Mucosa of descending colon (tissue), 3 donors: ENCODE measurements at regions not wholly inside any gene's neighbourhood (a gene's known extent, or its start where the extent isn't known, plus 50 kb on each side); places are given as distances from the start of the nearest gene placed in this dataset.

Experiments
- ATAC-seq: fragments of 200-7000 bp; cut with Tn5 transposase; one replicate; pipeline ENCODE4 v1.9.1; 2020; ENCODE audit warnings: mild to moderate bottlenecking, moderate library complexity
- DNase-seq, 3 donors: peaks; one replicate each; pipeline ENCODE4 v3.0.0-alpha.2; 2020
- H3K36me3 ChIP-seq: fragments of 200-600 bp; one replicate; pipeline ENCODE4 v1.8.0; 2021; ENCODE audit warnings: low read depth, mild to moderate bottlenecking
- H3K4me1 ChIP-seq: fragments of 200-600 bp; one replicate; pipeline ENCODE4 v1.8.0; 2021; ENCODE audit warnings: low read depth, mild to moderate bottlenecking
- H3K4me3 ChIP-seq: fragments of 200-600 bp; one replicate; pipeline ENCODE4 v1.8.0; 2021; ENCODE audit warnings: mild to moderate bottlenecking
- H3K9me3 ChIP-seq: fragments of 200-600 bp; one replicate; pipeline ENCODE4 v1.8.0; 2021; ENCODE audit warnings: mild to moderate bottlenecking
- CTCF ChIP-seq: fragments of 200-600 bp; IDR thresholded peaks from one replicate; pipeline ENCODE4 v1.8.0; 2022; ENCODE audit warnings: antibody characterized with exemption, mild to moderate bottlenecking
- intact Hi-C, 2 donors: fragments of 100-400 bp; cut with DNase I in 1 of 2; cut with micrococcal nuclease in 1 of 2; formaldehyde crosslinking; loops; one replicate each; pipeline versions ENCODE4 v1.11.0 to v1.11.1; 2022; cut with DNase I, micrococcal nuclease
- donor health status: DM: no; HTN: no; CAD: no; lungs with moderate emphysema.
- donor health status: DM: no; HTN: no; CAD: no.
- donor health status: DM: no; HTN: yes; CAD: no.

- ATAC-seq: no peak
- no peak overlapping the region for H3K4me3 ChIP-seq
- no peaks in the 10 kb centered on the region for H3K4me1 ChIP-seq
- H3K9me3 ChIP-seq: peaks cover 10% of the 10 kb centered on the region
- intact Hi-C loops: no loop called here
- no peaks in the 10 kb centered on the region for H3K36me3 ChIP-seq
- TF ChIP-seq CTCF: no peak
- DNase-seq: no peak
Measured at GRCh38 chr10:47154762-47155161, 145.2 kb upstream of the GDF10 start.

- Histone ChIP-seq H3K9me3 (peaks cover 10% of the 10 kb centered on the region), H3K4me3 (no peak overlapping the region), H3K36me3 (no peaks in the 10 kb centered on the region), H3K4me1 (no peaks in the 10 kb centered on the region)
- no peak for TF ChIP-seq CTCF
- no peak for DNase-seq
- no peak for ATAC-seq
- intact Hi-C loops: no loop called here
Measured at GRCh38 chr10:47156873-47157272, 143.1 kb upstream of the GDF10 start.

DNA sequence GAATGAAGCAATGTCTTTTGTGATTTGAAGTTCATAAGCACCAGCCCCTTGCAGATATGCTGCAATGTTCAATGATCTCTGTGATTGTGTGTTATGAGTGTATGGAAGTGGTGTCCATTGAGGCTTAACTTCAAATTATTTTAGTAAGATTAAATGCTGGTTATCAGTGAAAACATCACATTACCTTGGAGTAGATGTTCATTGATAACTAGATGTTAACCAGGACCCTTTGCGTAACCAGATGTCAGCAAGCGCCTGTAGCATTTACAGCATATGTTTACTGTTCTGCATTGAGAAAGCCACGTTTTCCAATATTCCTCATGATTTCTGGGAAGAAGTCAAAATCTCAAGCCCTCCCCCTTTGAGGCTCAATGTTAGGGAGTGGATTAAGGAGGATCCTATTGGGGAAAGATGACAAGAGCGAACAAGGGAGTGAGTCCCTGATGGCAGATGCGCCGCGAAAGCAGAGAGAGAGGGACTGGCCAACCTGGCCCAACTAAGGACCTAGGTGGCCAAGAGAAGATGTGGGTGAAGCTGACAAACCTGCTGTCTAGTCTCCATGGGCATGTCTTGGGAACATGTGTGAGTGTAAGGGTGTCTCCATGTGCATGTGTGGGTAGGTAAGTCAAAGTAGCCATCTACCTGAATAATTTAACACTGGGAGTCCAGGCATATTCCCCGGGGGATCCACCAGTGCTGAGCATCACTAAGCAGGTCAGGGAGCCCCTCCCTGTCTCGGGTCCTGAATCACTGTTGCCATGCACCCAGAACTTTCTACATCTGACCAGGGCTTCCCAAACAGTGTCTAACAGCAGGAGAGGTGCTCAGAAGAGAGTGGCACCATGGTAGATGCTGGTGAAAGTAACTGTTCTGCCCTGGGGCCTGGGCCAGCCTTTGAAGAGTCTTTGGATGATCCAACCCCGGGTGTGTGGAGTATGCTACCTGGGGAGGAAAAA lies 141.6 kb upstream of the GDF10 start:
- Histone ChIP-seq H3K4me1 (no peaks in the 10 kb centered on the region), H3K36me3 (no peaks in the 10 kb centered on the region), H3K9me3 (peaks cover 10% of the 10 kb centered on the region), H3K4me3 (no peak overlapping the region)
- no peak for ATAC-seq
- DNase-seq: no peak
- TF ChIP-seq CTCF: no peak
- intact Hi-C loops: no loop called here

DNA sequence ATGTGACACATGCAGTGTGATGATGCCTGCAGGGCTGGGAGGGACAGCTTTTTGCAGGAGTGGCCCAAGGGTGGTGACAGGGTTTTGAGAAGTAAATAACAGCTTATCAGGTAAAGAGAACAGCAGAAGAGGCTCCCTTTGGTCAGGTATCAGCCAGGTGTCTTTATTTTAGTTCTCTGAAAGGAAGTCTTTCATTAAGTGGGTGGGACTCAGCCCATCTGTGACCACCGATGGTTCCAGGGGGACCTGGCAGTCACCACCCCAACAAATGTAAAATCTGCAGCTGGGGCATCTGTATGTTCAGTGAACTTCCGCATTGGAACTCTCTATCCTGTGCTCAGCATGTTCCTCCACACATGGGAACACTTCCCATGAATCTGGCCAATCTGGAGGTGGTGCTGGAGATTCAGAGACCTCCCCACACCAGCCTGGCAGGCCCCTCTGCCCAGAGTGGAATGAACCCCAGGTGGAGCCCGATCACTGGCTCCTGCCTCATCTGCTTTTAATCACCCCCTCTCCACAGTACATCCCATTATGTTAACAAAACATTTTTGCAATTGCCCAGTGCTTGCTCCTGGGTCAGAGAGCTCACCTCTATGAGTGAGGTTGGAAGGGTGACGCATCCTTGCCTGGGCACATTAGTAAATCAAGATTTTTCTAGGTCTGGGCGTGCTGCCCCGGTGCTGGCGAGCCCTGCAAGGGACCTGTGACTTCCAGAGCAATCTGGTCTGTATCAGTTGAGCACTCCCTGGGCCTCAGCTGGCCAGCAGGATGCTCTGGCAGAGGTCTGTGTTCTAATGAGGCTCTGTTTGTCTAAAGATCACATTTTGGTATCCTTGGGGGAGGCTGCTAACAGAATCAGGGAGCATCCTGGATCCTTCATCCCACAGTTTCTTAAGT lies 140.4 kb upstream of the GDF10 start:
- no peaks in the 10 kb centered on the region for H3K36me3 ChIP-seq
- no peak for TF ChIP-seq CTCF
- ATAC-seq: no peak
- no peaks in the 10 kb centered on the region for H3K4me1 ChIP-seq
- H3K9me3 ChIP-seq: peaks cover 7% of the 10 kb centered on the region
- intact Hi-C loops: no loop called here
- H3K4me3 ChIP-seq: no peak overlapping the region
- DNase-seq: no peak

DNA sequence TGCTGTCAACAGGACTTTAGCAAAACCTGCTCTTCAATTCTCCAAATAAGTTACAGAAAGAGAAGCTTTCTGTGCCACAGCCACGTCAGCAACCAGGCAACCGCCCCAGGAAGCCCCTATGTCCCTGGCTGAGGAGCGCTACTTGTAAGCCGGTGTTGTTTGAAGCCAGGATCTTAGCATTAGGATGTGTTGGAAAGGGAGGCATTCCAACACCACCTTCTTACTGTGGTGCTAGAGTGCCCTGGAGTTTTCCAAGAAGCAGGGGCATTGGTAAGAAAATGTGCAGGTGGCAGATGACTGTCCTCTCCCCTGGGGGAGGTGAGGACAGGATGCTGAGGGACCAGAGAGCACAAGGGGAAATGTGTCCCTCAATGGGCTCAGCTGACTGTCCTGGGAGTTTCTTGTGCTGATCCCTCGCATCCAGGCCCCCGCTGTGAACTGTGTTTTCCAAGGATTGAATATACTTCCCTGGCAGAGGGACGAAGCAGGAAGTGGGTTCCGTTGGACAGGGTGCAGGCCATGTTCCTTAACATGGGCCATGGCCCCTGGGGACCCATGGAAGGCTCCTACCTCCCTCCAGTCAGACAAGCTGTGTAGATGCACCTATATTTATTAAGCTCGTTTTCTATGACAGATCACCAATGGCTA lies 139.6 kb upstream of the GDF10 start:
- H3K9me3 ChIP-seq: no peaks in the 10 kb centered on the region
- no peak overlapping the region for H3K4me3 ChIP-seq
- DNase-seq: no peak
- H3K36me3 ChIP-seq: no peaks in the 10 kb centered on the region
- TF ChIP-seq CTCF: no peak
- ATAC-seq: no peak
- intact Hi-C loops: no loop called here
- no peaks in the 10 kb centered on the region for H3K4me1 ChIP-seq
